ELF-1 (cell line): ENCODE measurements at regions not wholly inside any gene's neighbourhood (a gene's known extent, or its start where the extent isn't known, plus 50 kb on each side); places are given as distances from the start of the nearest gene placed in this dataset.

Experiments used
- DNase-seq: peaks from one replicate; pipeline ENCODE4 v3.0.0-alpha.2; 2016; ENCODE audit warnings: low read depth, low spot score

DNA sequence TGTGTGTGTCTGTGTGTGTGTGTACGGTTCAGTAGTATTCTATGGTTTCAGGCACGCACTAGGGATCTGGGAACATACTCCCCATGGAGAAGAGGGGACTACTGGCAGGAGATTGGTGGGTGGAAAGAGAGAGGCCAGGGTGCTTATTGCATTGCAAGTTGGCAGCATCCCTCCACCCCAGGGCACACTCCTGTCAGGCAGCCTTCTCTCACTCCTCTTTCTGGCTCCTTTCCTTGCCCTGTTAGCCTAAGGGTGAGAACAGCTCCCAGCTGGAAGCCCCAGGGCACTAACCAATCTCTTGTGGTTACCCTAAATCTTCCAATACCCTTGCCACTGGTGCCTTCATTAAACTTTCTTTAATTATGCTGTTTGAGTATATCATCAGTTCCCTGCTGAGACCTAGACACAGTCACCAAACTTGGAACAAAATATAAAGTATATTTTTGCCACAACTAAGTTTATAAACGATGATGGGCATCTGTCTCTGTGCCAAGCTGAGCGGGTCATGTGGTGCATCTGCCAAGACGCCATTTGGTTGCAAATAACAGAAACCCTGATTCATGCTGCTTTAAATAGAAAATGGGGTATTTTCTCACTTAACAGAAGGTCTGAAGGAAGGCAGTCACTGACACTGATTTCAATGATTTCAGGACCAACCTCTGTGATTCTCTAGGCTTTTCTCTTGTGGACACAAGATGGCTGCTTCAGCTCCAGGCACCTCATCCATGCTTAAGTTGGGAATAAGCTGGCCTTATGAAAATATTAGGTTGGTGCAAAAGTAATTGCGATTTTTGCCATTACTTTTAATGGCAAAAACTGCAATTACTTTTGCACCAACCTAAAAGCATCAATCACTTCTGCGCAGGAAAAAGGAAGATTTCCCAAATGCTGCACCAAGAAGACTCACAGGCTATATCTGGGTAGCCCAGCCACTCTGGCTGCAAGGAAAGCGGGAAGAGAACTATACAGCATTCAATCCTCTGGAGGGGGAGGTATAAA, 476.9 kb upstream of the PROK2 start:
- DNase-seq = no peak

- DNase-seq = no peak
These were observed 475.6 kb upstream of the PROK2 start for GRCh38 chr3:72260588-72260910.

DNA sequence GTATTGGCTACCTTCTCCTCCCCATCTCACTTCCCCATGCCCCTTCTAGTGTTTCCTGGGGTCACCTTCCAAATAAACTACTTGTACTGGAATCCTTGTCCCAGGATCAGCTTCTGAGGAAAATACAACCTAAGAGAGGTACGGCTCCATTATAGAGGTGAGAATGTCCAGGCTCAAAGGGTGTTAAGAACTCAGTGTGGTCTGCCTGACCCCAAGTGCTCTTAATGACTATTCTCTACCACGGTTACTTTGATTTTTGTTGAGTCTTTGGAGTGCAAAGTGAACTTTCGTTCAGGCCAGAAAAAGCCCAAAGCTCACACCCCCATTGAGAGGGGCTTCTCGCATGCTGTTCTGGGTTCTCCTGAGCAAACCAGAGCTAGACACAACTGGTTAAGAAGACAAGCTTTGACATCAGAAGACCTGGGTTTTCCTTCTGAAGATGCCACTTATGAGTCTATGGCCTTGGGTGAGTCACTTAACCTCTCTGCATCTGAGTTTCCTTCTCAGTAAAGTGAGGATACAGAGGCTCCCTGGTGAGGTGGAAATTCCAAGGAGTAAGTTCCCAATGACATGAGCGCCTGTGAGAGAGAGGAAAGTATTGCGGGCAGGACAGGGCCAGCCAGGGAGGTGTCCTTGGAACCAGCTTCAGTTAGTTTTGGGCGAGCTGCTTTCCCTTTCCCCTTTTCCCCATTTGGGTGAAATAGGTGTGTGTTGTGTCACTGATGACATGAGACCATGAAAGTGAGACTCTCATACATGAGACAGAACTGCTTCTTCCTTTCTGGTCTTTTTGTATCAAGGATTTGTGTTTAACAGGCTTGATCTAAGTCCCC, 475.0 kb upstream of the PROK2 start:
- DNase-seq = no peak

- DNase-seq = peak; percentile 45
These were observed 473.6 kb upstream of the PROK2 start for GRCh38 chr3:72258361-72259141.

GRCh38 chr3:72257738-72258137, 472.8 kb upstream of the PROK2 start:
- DNase-seq = no peak

DNA sequence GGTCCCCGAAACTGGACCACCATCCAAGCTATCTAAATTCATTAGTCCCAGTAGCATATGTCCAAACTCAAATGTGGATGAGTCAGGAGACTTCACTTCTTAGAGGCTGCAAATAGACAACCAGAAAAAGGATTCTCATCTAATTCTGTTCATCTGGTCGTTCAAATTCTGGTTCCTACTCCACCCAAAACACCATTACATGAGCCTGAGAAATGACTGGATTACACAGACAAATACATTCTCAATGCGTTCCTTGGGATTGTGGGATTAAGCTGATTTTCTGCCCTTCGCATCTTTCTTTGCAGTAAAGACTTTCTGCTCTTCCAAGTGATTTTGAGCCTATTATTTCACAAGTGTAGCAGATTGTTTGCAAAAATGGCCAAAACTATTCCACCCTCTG, 472.3 kb upstream of the PROK2 start:
- DNase-seq = no peak

- no peak for DNase-seq
These were observed 471.8 kb upstream of the PROK2 start for GRCh38 chr3:72256716-72257115.

DNA sequence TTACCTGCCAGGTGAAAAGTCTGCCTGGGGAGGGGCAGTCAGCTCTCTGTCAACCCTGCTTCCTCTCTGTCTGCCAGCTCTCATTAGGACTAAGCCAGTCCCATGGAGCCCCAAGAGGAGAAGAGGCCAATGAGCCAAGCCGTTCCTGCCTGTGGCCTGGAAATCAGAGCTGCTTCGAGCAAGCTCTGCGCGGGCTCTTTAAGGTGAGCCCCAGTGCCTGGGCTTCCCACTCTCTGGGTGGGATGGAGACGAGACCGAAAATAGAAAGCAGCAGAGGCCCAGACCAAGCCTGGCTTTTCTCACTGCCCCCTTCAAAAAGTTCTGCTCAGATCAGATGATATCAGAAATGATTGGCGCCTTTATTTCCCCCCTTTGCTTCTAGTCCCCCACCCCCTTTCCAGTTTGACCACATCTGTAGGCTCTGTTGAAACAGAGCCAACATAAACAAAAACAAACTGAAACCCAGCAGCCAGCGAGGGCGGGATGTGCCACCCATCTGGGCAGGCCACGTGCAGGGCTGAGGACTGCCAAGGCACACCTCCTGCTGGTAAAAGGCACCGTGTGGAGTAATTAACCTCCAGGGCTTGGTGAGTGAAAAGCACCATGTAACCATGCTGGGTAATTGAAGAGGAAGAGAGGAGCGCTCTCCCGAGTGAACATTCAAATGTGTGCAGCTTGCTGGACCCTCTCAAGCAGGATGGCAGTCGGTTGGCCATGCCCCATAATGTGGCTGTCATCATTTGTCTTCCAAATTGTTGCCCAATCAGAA, 471.0 kb upstream of the PROK2 start:
- DNase-seq = peak; percentile 51

GRCh38 chr3:72255191-72255590, 470.2 kb upstream of the PROK2 start:
- peak; percentile 52 for DNase-seq

- no peak for DNase-seq
These were observed 469.5 kb upstream of the PROK2 start for GRCh38 chr3:72254483-72254882.

DNA sequence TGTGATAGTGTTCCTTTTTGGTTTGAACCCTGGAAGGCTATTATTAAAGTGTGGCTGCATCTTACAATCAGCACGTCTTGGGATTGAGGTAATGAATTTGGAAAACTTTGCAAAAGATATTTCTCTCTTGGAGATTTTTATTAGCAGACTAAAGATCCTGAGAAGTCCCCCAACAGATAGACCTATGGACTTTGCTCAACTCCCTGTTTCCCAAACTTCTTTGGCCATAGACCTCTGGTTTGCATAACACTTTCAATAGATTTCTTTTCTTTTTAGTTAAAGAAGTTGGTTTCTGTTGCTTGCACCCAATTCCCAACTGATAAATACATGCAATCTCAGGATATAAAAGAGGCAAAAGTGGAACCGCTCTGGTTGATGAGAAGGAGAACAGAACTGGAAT, 465.8 kb upstream of the PROK2 start:
- DNase-seq = no peak

- DNase-seq = no peak
These were observed 463.9 kb upstream of the PROK2 start for GRCh38 chr3:72248869-72249268.

DNA sequence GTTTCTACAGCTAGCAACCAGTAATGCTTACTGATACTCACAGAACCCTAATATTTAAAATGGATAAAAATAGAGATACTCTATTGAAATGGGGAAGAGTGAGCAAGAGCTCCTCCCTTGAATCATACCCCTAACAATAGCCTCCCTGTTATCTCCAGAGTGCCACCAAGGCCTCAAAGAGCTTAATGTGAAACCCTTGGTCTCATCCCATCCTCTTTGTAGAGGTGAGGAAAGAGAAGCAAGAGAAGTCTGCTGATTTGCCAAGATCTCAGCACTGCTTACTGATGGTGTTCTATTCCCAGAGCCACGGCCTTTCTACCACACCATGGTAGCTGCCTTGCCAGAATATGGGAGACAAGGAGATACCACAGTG, 463.4 kb upstream of the PROK2 start:
- no peak for DNase-seq

GRCh38 chr3:72247645-72248388, 462.9 kb upstream of the PROK2 start:
- DNase-seq = no peak

DNA sequence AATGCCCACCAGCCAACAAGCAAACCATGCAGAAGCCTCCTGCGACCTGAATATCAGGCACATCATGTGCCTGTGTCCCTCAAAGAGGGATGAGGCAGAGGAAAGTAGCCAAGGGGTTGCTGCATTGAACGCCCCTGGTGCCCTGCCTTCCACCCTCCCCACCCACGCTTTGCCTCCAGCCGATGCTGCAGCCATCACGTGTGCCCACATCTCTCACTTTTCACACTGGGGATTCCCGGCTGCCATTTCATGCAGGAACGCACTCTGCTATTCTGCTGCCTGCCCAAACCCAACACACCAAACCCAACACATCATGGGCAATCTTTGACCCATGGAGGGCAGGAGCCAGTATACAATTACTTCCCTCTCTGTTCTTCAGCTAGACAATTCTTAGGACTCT, 462.2 kb upstream of the PROK2 start:
- DNase-seq = no peak

DNA sequence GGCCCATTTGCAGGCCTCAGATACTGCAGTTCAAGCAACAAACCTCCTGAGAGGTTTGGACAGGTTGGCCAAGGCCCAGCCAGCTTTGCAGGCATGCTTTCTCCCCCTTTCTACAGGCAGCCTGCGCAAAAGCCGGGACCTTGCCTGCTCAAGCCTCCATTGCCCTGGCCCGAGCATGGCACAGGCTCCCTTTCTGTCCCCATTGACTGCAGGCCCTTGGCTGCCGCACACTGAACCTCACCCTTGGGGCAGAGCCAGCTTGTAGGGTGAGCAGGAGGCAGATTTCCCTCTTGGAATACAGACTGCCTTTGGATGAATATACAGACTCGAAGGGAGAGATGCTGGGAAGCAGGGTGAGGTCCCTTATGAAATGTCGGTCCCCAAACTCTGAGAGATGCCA, 461.7 kb upstream of the PROK2 start:
- no peak for DNase-seq

GRCh38 chr3:72245183-72245811, 460.3 kb upstream of the PROK2 start:
- no peak for DNase-seq

GRCh38 chr3:72244396-72244795, 459.4 kb upstream of the PROK2 start:
- DNase-seq = no peak

DNA sequence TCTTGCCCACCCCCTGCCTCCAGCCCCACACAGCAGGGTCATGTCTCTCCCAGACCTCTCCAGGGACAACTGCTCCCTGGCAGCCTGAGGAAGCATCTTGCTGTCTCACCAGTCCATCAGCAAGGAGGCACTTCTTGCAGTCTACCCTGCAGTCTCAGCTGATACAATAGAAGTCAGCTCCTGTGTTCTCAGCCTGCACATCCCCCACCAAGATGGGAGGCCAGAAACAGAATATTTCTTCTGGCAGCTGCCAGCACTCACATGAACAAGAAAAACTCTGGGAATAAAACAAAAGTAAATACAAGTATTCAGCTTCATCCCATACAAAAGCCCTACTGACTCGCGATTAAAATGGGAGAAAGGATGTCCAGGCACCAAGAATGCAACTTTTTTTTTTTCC, 457.4 kb upstream of the PROK2 start:
- no peak for DNase-seq

DNA sequence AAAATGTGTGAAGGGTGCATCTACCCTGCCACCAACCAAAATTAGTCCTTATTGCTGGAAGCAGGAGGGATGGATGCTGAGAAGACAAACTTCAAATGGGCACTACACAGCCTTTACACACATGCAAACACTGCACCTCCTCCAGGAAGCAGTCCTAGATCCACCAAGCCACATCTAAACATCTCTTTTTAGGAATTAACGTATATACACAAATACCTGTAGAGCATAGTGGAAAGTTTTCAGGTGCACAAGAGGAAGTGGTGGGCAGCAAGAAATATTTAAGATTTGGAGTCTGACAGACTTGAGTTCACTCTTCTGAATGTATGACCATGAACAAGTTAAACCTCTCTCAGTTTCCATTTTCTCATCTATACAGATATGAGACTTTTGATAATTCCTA, 456.6 kb upstream of the PROK2 start:
- DNase-seq = no peak
